ENCODE measurements at regions not wholly inside any gene's neighbourhood (a gene's known extent, or its start where the extent isn't known, plus 50 kb on each side); places are given as distances from the start of the nearest gene placed in this dataset.
"Not testable (repeated sequence)": the region's sequence is repeated elsewhere in the genome, so short reads cannot be mapped to it uniquely, and the experiment has no call there.

GRCh38 chr7:65809982-65810288, 62.9 kb upstream of the VKORC1L1 start:
- H3K27me3 ChIP-seq (ENCODE audit: low read length) = no peaks in the 10 kb centered on the region
- no peak overlapping the region for H3K27ac ChIP-seq (ENCODE audit: low read depth, low read length)
- no peaks in the 10 kb centered on the region for H3K79me2 ChIP-seq (ENCODE audit: insufficient read depth, low read length)
- H3K4me2 ChIP-seq (ENCODE audit: low read depth, low read length, poor library complexity, severe bottlenecking) = peak overlapping the region; percentile 27
- TF ChIP-seq CTCF (IDR thresholded peaks at IDR 0.05; ENCODE audit: insufficient read depth, low read length, poor library complexity, severe bottlenecking) (no peak), EZH2phosphoT487 (conservative IDR thresholded peaks at IDR 0.05; ENCODE audit: low read length) (no peak)
- no peaks in the 10 kb centered on the region for H3K36me3 ChIP-seq (ENCODE audit: low read length)
- H2AFZ ChIP-seq (ENCODE audit: low read depth, low read length, severe bottlenecking) = no peak overlapping the region
- no peak overlapping the region for H3K9ac ChIP-seq (ENCODE audit: low read length)
- no peak overlapping the region for H3K4me3 ChIP-seq (ENCODE audit: insufficient read depth, low read length, poor library complexity, severe bottlenecking)
- H4K20me1 ChIP-seq (ENCODE audit: low read depth, low read length) = no peaks in the 10 kb centered on the region
- no peaks in the 10 kb centered on the region for H3K9me2 ChIP-seq (replicated peaks; ENCODE audit: insufficient read depth, low read length)
- H3F3A ChIP-seq (ENCODE audit: insufficient read depth) = no peaks in the 10 kb centered on the region
- H3K9me3 ChIP-seq (ENCODE audit: insufficient read depth, low read length) = no peaks in the 10 kb centered on the region

GRCh38 chr7:65812281-65812680, 60.6 kb upstream of the VKORC1L1 start:
- Histone ChIP-seq H3K4me2 (ENCODE audit: low read depth, low read length, poor library complexity, severe bottlenecking) (no peak overlapping the region), H3K79me2 (ENCODE audit: insufficient read depth, low read length) (no peaks in the 10 kb centered on the region), H3K4me3 (ENCODE audit: insufficient read depth, low read length, poor library complexity, severe bottlenecking) (no peak overlapping the region), H4K20me1 (ENCODE audit: low read depth, low read length) (no peaks in the 10 kb centered on the region), H3K27me3 (ENCODE audit: low read length) (no peaks in the 10 kb centered on the region), H3F3A (ENCODE audit: insufficient read depth) (no peaks in the 10 kb centered on the region), H3K9me3 (ENCODE audit: insufficient read depth, low read length) (no peaks in the 10 kb centered on the region), H3K9me2 (replicated peaks; ENCODE audit: insufficient read depth, low read length) (no peaks in the 10 kb centered on the region), H3K9ac (ENCODE audit: low read length) (no peak overlapping the region), H3K36me3 (ENCODE audit: low read length) (no peaks in the 10 kb centered on the region), H2AFZ (ENCODE audit: low read depth, low read length, severe bottlenecking) (no peak overlapping the region), H3K27ac (ENCODE audit: low read depth, low read length) (no peak overlapping the region)
- no peak for TF ChIP-seq CTCF (IDR thresholded peaks at IDR 0.05; ENCODE audit: insufficient read depth, low read length, poor library complexity, severe bottlenecking)
- TF ChIP-seq EZH2phosphoT487 (conservative IDR thresholded peaks at IDR 0.05; ENCODE audit: low read length) = no peak

- not testable (repeated sequence) for H3F3A ChIP-seq (ENCODE audit: insufficient read depth); H3K9me2 ChIP-seq (replicated peaks; ENCODE audit: insufficient read depth, low read length); H3K79me2 ChIP-seq (ENCODE audit: insufficient read depth, low read length); H4K20me1 ChIP-seq (ENCODE audit: low read depth, low read length); H3K4me3 ChIP-seq (ENCODE audit: insufficient read depth, low read length, poor library complexity, severe bottlenecking); H3K9ac ChIP-seq (ENCODE audit: low read length); H3K9me3 ChIP-seq (ENCODE audit: insufficient read depth, low read length); H3K27me3 ChIP-seq (ENCODE audit: low read length); H3K4me2 ChIP-seq (ENCODE audit: low read depth, low read length, poor library complexity, severe bottlenecking); H3K36me3 ChIP-seq (ENCODE audit: low read length); H3K27ac ChIP-seq (ENCODE audit: low read depth, low read length); H2AFZ ChIP-seq (ENCODE audit: low read depth, low read length, severe bottlenecking)
Measured at GRCh38 chr7:65814556-65815167, 58.2 kb upstream of the VKORC1L1 start.

- no peak overlapping the region for H3K9ac ChIP-seq (ENCODE audit: low read length)
- no peaks in the 10 kb centered on the region for H3K9me2 ChIP-seq (replicated peaks; ENCODE audit: insufficient read depth, low read length)
- H3K27me3 ChIP-seq (ENCODE audit: low read length) = no peaks in the 10 kb centered on the region
- H4K20me1 ChIP-seq (ENCODE audit: low read depth, low read length) = no peaks in the 10 kb centered on the region
- no peak overlapping the region for H3K4me3 ChIP-seq (ENCODE audit: insufficient read depth, low read length, poor library complexity, severe bottlenecking)
- no peak overlapping the region for H3K4me2 ChIP-seq (ENCODE audit: low read depth, low read length, poor library complexity, severe bottlenecking)
- H3K79me2 ChIP-seq (ENCODE audit: insufficient read depth, low read length) = no peaks in the 10 kb centered on the region
- no peaks in the 10 kb centered on the region for H3K9me3 ChIP-seq (ENCODE audit: insufficient read depth, low read length)
- no peak overlapping the region for H2AFZ ChIP-seq (ENCODE audit: low read depth, low read length, severe bottlenecking)
- no peaks in the 10 kb centered on the region for H3K36me3 ChIP-seq (ENCODE audit: low read length)
- no peak overlapping the region for H3K27ac ChIP-seq (ENCODE audit: low read depth, low read length)
- TF ChIP-seq CTCF (IDR thresholded peaks at IDR 0.05; ENCODE audit: insufficient read depth, low read length, poor library complexity, severe bottlenecking) (no peak), EZH2phosphoT487 (conservative IDR thresholded peaks at IDR 0.05; ENCODE audit: low read length) (no peak)
- H3F3A ChIP-seq (ENCODE audit: insufficient read depth) = no peaks in the 10 kb centered on the region
Measured at GRCh38 chr7:65820287-65820950, 52.5 kb upstream of the VKORC1L1 start.
